MM.1S (cell line): ENCODE measurements at regions not wholly inside any gene's neighbourhood (a gene's known extent, or its start where the extent isn't known, plus 50 kb on each side); places are given as distances from the start of the nearest gene placed in this dataset.

ENCODE experiments used
- DNase-seq: peaks from one replicate; pipeline ENCODE4 v3.0.0-alpha.2; 2015
- H2AFZ ChIP-seq: fragments of 300-600 bp; sonication (generic); 2 replicates; pipeline ENCODE4 v1.6.0; 2016; ENCODE audit warnings: antibody characterized with exemption, low read length
- H3F3A ChIP-seq: fragments of 300-600 bp; sonication (generic); 2 replicates; pipeline ENCODE4 v1.6.1; 2016; ENCODE audit warnings: mild to moderate bottlenecking, antibody characterized with exemption, low read length, moderate library complexity, mixed read lengths; ENCODE audit not compliant: insufficient read depth
- H3K27ac ChIP-seq: fragments of 300-600 bp; sonication (generic); 2 replicates; pipeline ENCODE4 v1.5.1; 2016; ENCODE audit warnings: mild to moderate bottlenecking, low read length
- H3K27me3 ChIP-seq: fragments of 300-600 bp; sonication (generic); replicated peaks from 2 replicates; pipeline ENCODE4 v1.6.0; 2016; ENCODE audit warnings: low read length; ENCODE audit not compliant: insufficient read depth
- H3K36me3 ChIP-seq: fragments of 300-600 bp; sonication (generic); replicated peaks from 2 replicates; pipeline ENCODE4 v1.6.1; 2016; ENCODE audit warnings: mild to moderate bottlenecking, low read length, mixed read lengths; ENCODE audit not compliant: insufficient read depth
- H3K4me1 ChIP-seq: fragments of 300-600 bp; sonication (generic); 2 replicates; pipeline ENCODE4 v1.6.1; 2016; ENCODE audit warnings: low read length, mixed read lengths
- H3K4me2 ChIP-seq: fragments of 300-600 bp; sonication (generic); 2 replicates; pipeline ENCODE4 v1.6.0; 2016; ENCODE audit warnings: low read depth, low read length
- H3K4me3 ChIP-seq: fragments of 300-600 bp; sonication (generic); 2 replicates; pipeline ENCODE4 v1.5.1; 2016; ENCODE audit warnings: low read length, mixed read lengths
- H3K79me2 ChIP-seq: fragments of 300-600 bp; sonication (generic); 2 replicates; pipeline ENCODE4 v1.6.1; 2016; ENCODE audit warnings: mixed run types, low read length, mixed read lengths
- H3K9ac ChIP-seq: fragments of 300-600 bp; sonication (generic); 2 replicates; pipeline ENCODE4 v1.6.1; 2016; ENCODE audit warnings: low read length, mixed read lengths
- H3K9me2 ChIP-seq: fragments of 300-600 bp; sonication (generic); replicated peaks from 2 replicates; pipeline ENCODE4 v1.6.1; 2016; ENCODE audit warnings: mild to moderate bottlenecking, low read length, mixed read lengths; ENCODE audit not compliant: insufficient read depth
- H3K9me3 ChIP-seq: fragments of 300-600 bp; sonication (generic); replicated peaks from 2 replicates; pipeline ENCODE4 v1.6.1; 2016; ENCODE audit warnings: mild to moderate bottlenecking, low read length, mixed read lengths; ENCODE audit not compliant: insufficient read depth
- H4K20me1 ChIP-seq: fragments of 300-600 bp; sonication (generic); 2 replicates; pipeline ENCODE4 v1.6.1; 2016; ENCODE audit warnings: mild to moderate bottlenecking, low read length, moderate library complexity, mixed read lengths; ENCODE audit not compliant: insufficient read depth
- CTCF ChIP-seq: fragments of 300-600 bp; sonication (generic); IDR thresholded peaks from 2 replicates; pipeline ENCODE4 v1.5.1; 2016; ENCODE audit warnings: antibody characterized with exemption, low read length, mixed read lengths
- EZH2 ChIP-seq: fragments of 300-600 bp; sonication (generic); optimal IDR thresholded peaks from 2 replicates; pipeline ENCODE3; 2017; ENCODE audit warnings: low read depth, mild to moderate bottlenecking, antibody characterized with exemption, low read length, mixed read lengths
- EZH2phosphoT487 ChIP-seq: fragments of 300-600 bp; sonication (generic); IDR thresholded peaks from 2 replicates; pipeline ENCODE4 v1.6.1; 2018; ENCODE audit warnings: antibody characterized with exemption, low read length

GRCh38 chr6:3990692-3991491, 88.0 kb downstream of the FAM217A start:
- H3K4me2 ChIP-seq = peak overlapping the region; percentile 27; the same call in 1 of the 2 replicates
- no peaks in the 10 kb centered on the region for H3K79me2 ChIP-seq

GRCh38 chr6:3991941-3992340, 87.0 kb downstream of the FAM217A start:
- H3K36me3 ChIP-seq = no peaks in the 10 kb centered on the region
- H3K9ac ChIP-seq = no peak overlapping the region
- no peak for TF ChIP-seq EZH2phosphoT487
- TF ChIP-seq CTCF = no peak
- no peak for DNase-seq
- no peaks in the 10 kb centered on the region for H3F3A ChIP-seq
- H3K4me3 ChIP-seq = no peak overlapping the region
- H3K4me2 ChIP-seq = no peak overlapping the region
- H4K20me1 ChIP-seq = no peaks in the 10 kb centered on the region
- no peak overlapping the region for H3K27ac ChIP-seq
- no peaks in the 10 kb centered on the region for H3K9me3 ChIP-seq
- H3K27me3 ChIP-seq = no peaks in the 10 kb centered on the region
- no peaks in the 10 kb centered on the region for H3K79me2 ChIP-seq
- no peak overlapping the region for H2AFZ ChIP-seq
- no peaks in the 10 kb centered on the region for H3K4me1 ChIP-seq
- H3K9me2 ChIP-seq = no peaks in the 10 kb centered on the region

More at GRCh38 chr6:3990692-3991491, 88.0 kb downstream of the FAM217A start:
- Histone ChIP-seq H3F3A (no peaks in the 10 kb centered on the region), H2AFZ (no peak overlapping the region), H3K36me3 (no peaks in the 10 kb centered on the region), H3K9me3 (no peaks in the 10 kb centered on the region), H3K9ac (no peak overlapping the region), H3K9me2 (no peaks in the 10 kb centered on the region), H3K27ac (no peak overlapping the region), H3K4me1 (no peaks in the 10 kb centered on the region), H3K27me3 (no peaks in the 10 kb centered on the region), H3K4me3 (no peak overlapping the region), H4K20me1 (no peaks in the 10 kb centered on the region)
- peak; percentile 83 for TF ChIP-seq CTCF
- no peak for TF ChIP-seq EZH2phosphoT487
- DNase-seq = peak; percentile 71

GRCh38 chr6:3996349-3996748, 82.6 kb downstream of the FAM217A start:
- H3K9me2 ChIP-seq = no peaks in the 10 kb centered on the region
- no peak overlapping the region for H3K4me2 ChIP-seq
- no peak overlapping the region for H3K4me3 ChIP-seq
- H3K4me1 ChIP-seq = no peaks in the 10 kb centered on the region
- no peak overlapping the region for H2AFZ ChIP-seq
- H3K9ac ChIP-seq = no peak overlapping the region
- H3K79me2 ChIP-seq = no peaks in the 10 kb centered on the region
- H3F3A ChIP-seq = no peaks in the 10 kb centered on the region
- H3K27ac ChIP-seq = no peak overlapping the region
- no peaks in the 10 kb centered on the region for H4K20me1 ChIP-seq
- no peak for DNase-seq
- H3K36me3 ChIP-seq = no peaks in the 10 kb centered on the region
- TF ChIP-seq EZH2phosphoT487 (no peak), CTCF (no peak), EZH2 (no peak)
- H3K27me3 ChIP-seq = no peaks in the 10 kb centered on the region
- no peaks in the 10 kb centered on the region for H3K9me3 ChIP-seq
